GM12874 (cell line): ENCODE measurements at regions not wholly inside any gene's neighbourhood (a gene's known extent, or its start where the extent isn't known, plus 50 kb on each side); places are given as distances from the start of the nearest gene placed in this dataset.

Experiments
- TF ChIP-seq, protein P1 (sequence below): IDR thresholded peaks from 2 replicates; pipeline ENCODE4 v1.5.1; 2011; ENCODE audit warnings: low read depth, mild to moderate bottlenecking, control low read depth, low read length, moderate library complexity; ENCODE audit not compliant: insufficient read depth

- TF ChIP-seq, protein P1, sequence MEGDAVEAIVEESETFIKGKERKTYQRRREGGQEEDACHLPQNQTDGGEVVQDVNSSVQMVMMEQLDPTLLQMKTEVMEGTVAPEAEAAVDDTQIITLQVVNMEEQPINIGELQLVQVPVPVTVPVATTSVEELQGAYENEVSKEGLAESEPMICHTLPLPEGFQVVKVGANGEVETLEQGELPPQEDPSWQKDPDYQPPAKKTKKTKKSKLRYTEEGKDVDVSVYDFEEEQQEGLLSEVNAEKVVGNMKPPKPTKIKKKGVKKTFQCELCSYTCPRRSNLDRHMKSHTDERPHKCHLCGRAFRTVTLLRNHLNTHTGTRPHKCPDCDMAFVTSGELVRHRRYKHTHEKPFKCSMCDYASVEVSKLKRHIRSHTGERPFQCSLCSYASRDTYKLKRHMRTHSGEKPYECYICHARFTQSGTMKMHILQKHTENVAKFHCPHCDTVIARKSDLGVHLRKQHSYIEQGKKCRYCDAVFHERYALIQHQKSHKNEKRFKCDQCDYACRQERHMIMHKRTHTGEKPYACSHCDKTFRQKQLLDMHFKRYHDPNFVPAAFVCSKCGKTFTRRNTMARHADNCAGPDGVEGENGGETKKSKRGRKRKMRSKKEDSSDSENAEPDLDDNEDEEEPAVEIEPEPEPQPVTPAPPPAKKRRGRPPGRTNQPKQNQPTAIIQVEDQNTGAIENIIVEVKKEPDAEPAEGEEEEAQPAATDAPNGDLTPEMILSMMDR = no peak
Observed at GRCh38 chr6:22112461-22112860, 184.4 kb downstream of the PRL start.

DNA sequence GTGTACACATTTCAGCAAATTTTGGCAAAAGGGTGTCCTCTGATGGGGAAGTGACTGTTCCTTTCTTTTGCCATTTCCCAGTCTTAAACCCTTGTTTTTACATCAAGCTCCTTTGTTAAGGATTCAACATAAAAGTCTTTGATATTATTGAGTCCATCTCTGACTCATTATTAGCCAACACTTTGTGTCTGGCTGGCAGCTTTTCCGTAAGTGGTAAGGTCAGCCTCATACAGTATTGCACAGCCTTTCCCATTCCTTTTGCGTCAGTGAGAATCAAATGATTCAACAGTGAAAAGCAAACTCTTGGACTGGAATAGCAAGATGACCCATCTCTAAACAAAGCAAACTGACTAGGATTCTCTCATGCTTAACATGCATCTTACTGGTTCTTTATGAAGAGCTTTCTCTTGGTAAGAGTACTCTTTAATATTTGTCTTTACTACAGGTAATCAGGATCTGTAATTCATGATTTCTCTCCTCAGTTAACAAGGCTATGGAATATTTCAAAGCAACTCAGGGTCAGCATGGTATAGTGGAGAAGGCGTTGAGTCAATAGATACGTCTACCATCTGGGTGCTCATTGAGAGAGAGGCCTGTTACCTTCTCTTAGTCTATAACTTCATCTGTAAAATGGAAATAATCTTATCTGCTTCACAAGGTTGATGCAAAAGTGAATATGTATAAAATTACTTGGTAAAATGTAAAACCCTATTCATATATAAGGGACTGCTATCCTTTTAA, 183.6 kb downstream of the PRL start:
- TF ChIP-seq, protein P1 = no peak

DNA sequence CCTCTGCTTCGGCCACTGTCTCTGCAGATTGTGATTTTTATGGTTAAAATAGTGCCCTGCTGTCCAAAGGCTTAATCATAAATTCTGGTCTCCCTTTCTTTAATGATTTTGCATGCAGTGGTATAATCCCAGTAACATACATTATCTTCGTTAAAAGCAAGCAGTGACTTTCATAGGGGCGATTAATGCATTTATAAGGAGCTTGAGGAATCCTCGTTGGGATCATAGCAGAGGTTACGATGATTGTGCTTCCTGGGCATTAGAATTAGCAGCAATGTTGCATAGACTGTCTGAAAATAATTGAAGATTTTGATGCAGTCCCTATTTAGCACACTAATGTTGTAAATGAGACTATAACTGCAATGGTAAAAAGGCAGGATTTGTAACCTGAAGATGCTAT, 181.3 kb downstream of the PRL start:
- TF ChIP-seq, protein P1 = no peak

GRCh38 chr6:22117631-22118030, 179.2 kb downstream of the PRL start:
- TF ChIP-seq, protein P1 = no peak

- TF ChIP-seq, protein P1 = no peak
Observed at GRCh38 chr6:22119500-22119899, 177.3 kb downstream of the PRL start.

DNA sequence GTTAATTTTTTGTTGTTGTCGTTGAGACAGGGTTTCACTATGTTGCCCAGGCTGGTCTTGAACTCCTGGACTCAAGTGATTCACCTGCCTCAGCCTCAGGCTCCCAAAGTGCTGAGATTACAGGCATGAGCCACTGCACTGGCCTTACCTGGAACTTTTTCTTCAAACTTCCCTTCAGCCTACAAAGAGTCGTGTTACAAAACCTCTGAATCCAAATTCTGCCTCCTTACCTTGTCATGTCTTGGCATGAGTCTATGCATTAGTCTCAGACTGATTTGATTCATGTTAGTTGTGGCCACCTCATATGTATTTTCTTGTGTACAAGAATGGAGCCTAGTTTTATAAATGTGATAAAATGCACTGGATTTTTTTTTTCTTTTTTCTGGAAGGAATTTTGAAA, 172.1 kb downstream of the PRL start:
- TF ChIP-seq, protein P1 = no peak

- TF ChIP-seq, protein P1 = no peak
Observed at GRCh38 chr6:22126910-22127309, 169.9 kb downstream of the PRL start.

DNA sequence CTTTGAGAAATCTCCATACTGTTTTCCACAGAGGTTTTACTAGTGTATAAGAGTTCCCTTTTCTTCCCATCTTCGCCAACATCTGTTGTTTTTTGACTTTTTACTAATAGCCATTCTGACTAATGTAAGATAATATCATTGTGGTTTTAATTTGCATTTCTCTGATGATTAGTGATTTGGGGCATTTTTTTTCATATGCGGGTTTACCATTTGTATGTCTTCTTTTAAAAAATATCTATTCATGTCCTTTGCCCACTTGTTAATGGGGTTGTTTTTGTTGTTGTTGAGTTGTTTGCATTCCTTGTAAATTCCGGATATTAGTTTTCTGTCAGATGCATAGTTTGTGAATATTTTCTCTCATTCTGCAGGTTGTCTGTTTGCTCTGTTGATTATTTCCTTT, 167.1 kb downstream of the PRL start:
- TF ChIP-seq, protein P1 = no peak
